Gastroesophageal sphincter (tissue), 4 donors: ENCODE measurements at regions not wholly inside any gene's neighbourhood (a gene's known extent, or its start where the extent isn't known, plus 50 kb on each side); places are given as distances from the start of the nearest gene placed in this dataset.

Source experiments
- ATAC-seq: fragments of 150-250 bp; one replicate; pipeline ENCODE4 v1.9.1; 2016; ENCODE audit warnings: mild to moderate bottlenecking, moderate library complexity
- H3K27ac ChIP-seq, 4 donors: fragments of 200-600 bp; sonication (generic) in 3 of 4; 1 replicate in 3 of 4; 2 replicates in 1 of 4; pipeline ENCODE4 v1.5.1; 2016 to 2019
- H3K27me3 ChIP-seq: fragments of 200-600 bp; sonication (generic); one replicate; pipeline ENCODE4 v1.5.1; 2019
- H3K36me3 ChIP-seq, 2 donors: fragments of 200-600 bp; sonication (generic); one replicate each; pipeline ENCODE4 v1.5.1; 2019; ENCODE audit warnings: control low read depth in 1 of 2
- H3K4me1 ChIP-seq, 3 donors: fragments of 200-600 bp; sonication (generic); 1 replicate in 2 of 3; 2 replicates in 1 of 3; pipeline ENCODE4 v1.5.1; 2016 to 2019; ENCODE audit warnings: control low read depth in 2 of 3
- H3K4me3 ChIP-seq, 2 donors: fragments of 200-600 bp; sonication (generic); one replicate each; pipeline ENCODE4 v1.5.1; 2019; ENCODE audit warnings: mild to moderate bottlenecking in 1 of 2, moderate library complexity in 1 of 2
- H3K9me3 ChIP-seq, 3 donors: fragments of 200-600 bp; sonication (generic); one replicate each; pipeline ENCODE4 v1.5.1; 2017 to 2019; ENCODE audit warnings: control low read depth in 2 of 3
- CTCF ChIP-seq, 4 experiments: fragments of 200-600 bp in 2 of 4; fragments of 450-650 bp in 2 of 4; sonication (generic) in 1 of 4; IDR thresholded peaks; one replicate each; pipeline ENCODE4 v1.5.1; 2017 to 2019; ENCODE audit warnings: antibody characterized with exemption in 4 of 4, mild to moderate bottlenecking in 2 of 4, moderate library complexity in 2 of 4
- EP300 ChIP-seq: sonication (generic); formaldehyde crosslinking; IDR thresholded peaks from one replicate; pipeline ENCODE4 v1.6.1; 2017; ENCODE audit warnings: antibody characterized with exemption, mild to moderate bottlenecking
- POLR2A ChIP-seq, 2 donors: fragments of 450-650 bp; IDR thresholded peaks; one replicate each; pipeline ENCODE4 v1.6.1; 2017; ENCODE audit warnings: antibody characterized with exemption in 2 of 2, mild to moderate bottlenecking in 2 of 2, moderate library complexity in 1 of 2
- POLR2AphosphoS5 ChIP-seq: sonication (generic); formaldehyde crosslinking; IDR thresholded peaks from one replicate; pipeline ENCODE4 v1.6.1; 2017; ENCODE audit warnings: antibody characterized with exemption
- WGBS, 2 donors: methylation state at CpG; one replicate each; pipeline ENCODE4 v1.1.5; 2018; ENCODE audit warnings: low coverage in 1 of 2; 5-methylcytosine and 5-hydroxymethylcytosine counted together

DNA sequence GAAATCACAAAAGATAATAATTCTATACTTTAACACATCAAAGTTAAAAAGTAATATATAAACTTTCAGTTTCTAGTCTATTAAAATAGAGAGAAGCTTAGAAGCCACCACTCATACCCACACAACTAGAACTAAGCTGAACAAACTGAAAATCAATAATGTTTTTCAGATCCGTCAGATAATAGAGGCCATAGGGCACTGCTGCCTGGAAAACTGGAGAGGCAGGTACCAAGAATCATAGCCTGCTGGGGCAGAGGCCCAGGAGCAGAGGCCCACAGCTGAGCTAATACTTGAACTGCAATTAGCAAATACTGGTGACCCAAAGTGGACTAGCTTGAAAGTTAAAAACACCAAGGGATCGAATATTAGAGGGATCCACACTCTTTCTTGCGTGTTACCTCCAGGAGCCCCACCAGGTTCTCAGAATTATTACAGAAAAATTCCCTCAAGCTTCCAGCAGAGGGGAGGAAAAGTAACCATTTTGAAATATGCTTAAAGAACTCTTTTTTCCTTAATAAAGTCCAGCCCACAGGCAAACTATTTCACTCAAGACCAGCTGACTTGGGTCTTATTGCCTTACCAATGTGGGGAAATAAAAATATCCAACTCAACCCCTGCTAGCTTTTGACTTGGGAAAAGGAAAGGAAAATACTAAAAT lies 774.1 kb upstream of the IGFBP3 start:
- no peaks in the 10 kb centered on the region for H3K27me3 ChIP-seq
- ATAC-seq: no peak
- no peak overlapping the region for H3K27ac ChIP-seq
- 79 to 87% methylated on average over 3 of the region's 3 CpGs for WGBS, 2 donors
- H3K36me3 ChIP-seq: no peaks in the 10 kb centered on the region
- H3K4me1 ChIP-seq: no peaks in the 10 kb centered on the region
- TF ChIP-seq POLR2A (IDR thresholded peaks at IDR 0.05): no peak
- no peak for TF ChIP-seq CTCF (IDR thresholded peaks at IDR 0.05)
- TF ChIP-seq EP300: no peak
- TF ChIP-seq POLR2AphosphoS5: no peak
- no peak overlapping the region for H3K4me3 ChIP-seq
- no peaks in the 10 kb centered on the region for H3K9me3 ChIP-seq

- no peaks in the 10 kb centered on the region for H3K9me3 ChIP-seq
- no peak overlapping the region for H3K4me3 ChIP-seq
- WGBS, 2 donors: 80 to 86% methylated on average over 5 of the region's 5 CpGs
- no peak for ATAC-seq
- no peaks in the 10 kb centered on the region for H3K36me3 ChIP-seq
- no peak for TF ChIP-seq POLR2A (IDR thresholded peaks at IDR 0.05)
- no peak for TF ChIP-seq POLR2AphosphoS5
- TF ChIP-seq CTCF (IDR thresholded peaks at IDR 0.05): no peak
- no peak for TF ChIP-seq EP300
- no peak overlapping the region for H3K27ac ChIP-seq
- no peaks in the 10 kb centered on the region for H3K27me3 ChIP-seq
- H3K4me1 ChIP-seq: no peaks in the 10 kb centered on the region
These were observed 773.0 kb upstream of the IGFBP3 start for GRCh38 chr7:46694058-46694457.

DNA sequence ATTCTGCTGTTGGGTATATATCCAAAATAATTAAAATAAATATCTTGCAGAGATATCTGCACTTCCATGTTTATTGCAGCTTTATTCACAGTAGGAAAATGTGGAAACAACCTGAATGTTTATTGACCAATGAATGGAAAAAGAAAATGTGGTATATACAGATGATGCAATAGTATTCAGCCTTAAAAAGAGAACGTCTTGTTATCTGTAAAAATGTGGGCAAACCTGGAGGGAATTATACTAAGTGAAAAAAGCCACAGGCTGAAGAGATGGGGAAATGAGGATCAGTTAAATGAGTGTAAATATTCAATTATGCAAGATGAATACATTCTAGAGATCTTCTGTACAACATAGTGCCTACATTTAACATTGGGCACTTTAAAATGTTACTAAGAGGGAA lies 766.1 kb upstream of the IGFBP3 start:
- H3K27me3 ChIP-seq: no peaks in the 10 kb centered on the region
- WGBS, 2 donors: 67 to 78% methylated on average over 1 of the region's 1 CpG
- no peak overlapping the region for H3K4me3 ChIP-seq
- no peaks in the 10 kb centered on the region for H3K4me1 ChIP-seq
- no peak for TF ChIP-seq CTCF (IDR thresholded peaks at IDR 0.05)
- no peak for TF ChIP-seq POLR2A (IDR thresholded peaks at IDR 0.05)
- TF ChIP-seq EP300: no peak
- TF ChIP-seq POLR2AphosphoS5: no peak
- no peaks in the 10 kb centered on the region for H3K9me3 ChIP-seq
- no peak for ATAC-seq
- no peak overlapping the region for H3K27ac ChIP-seq
- H3K36me3 ChIP-seq: no peaks in the 10 kb centered on the region

DNA sequence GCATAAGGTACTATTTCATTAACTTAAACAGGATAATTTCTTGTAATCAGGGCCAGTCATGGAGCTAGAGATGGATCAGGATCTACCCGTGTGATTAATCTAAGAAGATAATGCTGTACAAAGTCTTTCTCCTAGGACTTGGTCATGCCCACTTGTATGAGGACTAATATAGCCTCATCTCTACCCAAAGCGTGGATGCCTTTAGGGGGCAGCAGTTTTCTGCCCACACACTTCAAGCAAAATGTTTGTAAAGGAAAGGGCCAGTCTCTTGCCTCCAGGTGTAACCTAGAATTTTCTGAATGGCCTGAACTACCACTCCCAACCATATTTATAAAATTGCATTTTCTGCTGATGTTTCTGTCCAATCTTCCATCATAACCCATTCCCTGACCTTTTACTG lies 764.0 kb upstream of the IGFBP3 start:
- Histone ChIP-seq H3K27ac (no peak overlapping the region), H3K27me3 (no peaks in the 10 kb centered on the region), H3K9me3 (no peaks in the 10 kb centered on the region), H3K4me3 (no peak overlapping the region), H3K36me3 (no peaks in the 10 kb centered on the region), H3K4me1 (no peaks in the 10 kb centered on the region)
- ATAC-seq: no peak
- WGBS, 2 donors: 88 to 100% methylated on average over 1 to 2 of the region's 2 CpGs
- no peak for TF ChIP-seq POLR2AphosphoS5
- no peak for TF ChIP-seq POLR2A (IDR thresholded peaks at IDR 0.05)
- no peak for TF ChIP-seq EP300
- TF ChIP-seq CTCF (IDR thresholded peaks at IDR 0.05): no peak

DNA sequence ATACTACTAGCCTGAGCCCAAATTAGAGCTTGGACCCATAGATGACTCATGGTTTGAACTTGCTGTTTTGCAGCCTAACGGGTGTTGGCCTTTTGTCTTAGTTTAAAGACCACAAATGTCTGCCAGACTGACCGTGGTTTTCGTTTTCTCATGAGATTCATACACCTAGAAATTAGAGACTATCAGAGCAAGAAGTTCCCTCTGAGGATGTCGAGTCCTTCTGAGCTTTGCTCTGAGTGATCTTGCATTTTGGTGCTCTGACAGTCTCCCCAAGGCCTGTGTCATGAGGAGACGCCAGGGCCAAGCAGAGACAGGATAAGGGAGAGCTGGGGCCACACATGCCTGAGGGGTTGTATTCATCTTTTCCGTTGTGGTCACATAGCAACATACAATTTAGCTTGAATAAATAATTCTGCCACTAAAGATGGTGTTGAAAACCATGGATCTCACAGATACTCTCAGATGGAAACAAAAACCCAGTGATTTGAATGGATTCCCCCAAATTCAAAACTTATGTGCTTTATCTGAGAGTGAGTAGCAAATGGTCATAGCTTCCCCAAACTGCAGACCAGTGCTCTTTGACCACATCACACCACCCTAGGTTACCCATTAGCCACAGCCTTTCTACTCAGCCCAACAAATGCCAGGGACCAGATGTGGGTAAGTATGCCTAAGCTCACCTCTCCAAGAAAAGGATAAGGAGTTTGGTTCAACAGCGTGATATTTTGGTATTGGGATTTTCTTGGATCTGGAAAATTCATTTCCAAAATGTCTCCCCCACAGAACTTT lies 762.0 kb upstream of the IGFBP3 start:
- Histone ChIP-seq H3K27me3 (no peaks in the 10 kb centered on the region), H3K9me3 (no peaks in the 10 kb centered on the region), H3K4me3 (no peak overlapping the region), H3K4me1 (no peaks in the 10 kb centered on the region), H3K27ac (no peak overlapping the region), H3K36me3 (no peaks in the 10 kb centered on the region)
- no peak for ATAC-seq
- 56 to 81% methylated on average over 4 to 6 of the region's 7 CpGs for WGBS, 2 donors
- TF ChIP-seq POLR2AphosphoS5 (no peak), POLR2A (IDR thresholded peaks at IDR 0.05) (no peak), CTCF (IDR thresholded peaks at IDR 0.05) (no peak), EP300 (no peak)
